RWPE1 (cell line): ENCODE measurements at regions not wholly inside any gene's neighbourhood (a gene's known extent, or its start where the extent isn't known, plus 50 kb on each side); places are given as distances from the start of the nearest gene placed in this dataset.

ENCODE experiments used
- CTCF ChIA-PET: fragments of 350-600 bp; sonication (Branson Sonifier 250); formaldehyde crosslinking; extraction: SDS; loops from one replicate; lab custom pipeline; 2021; lab: Yijun Ruan, JAX
- POLR2A ChIA-PET: fragments of 400-600 bp; formaldehyde crosslinking; extraction: SDS; loops from one replicate; lab custom pipeline; 2020; ENCODE audit warnings: antibody characterized with exemption; ENCODE audit not compliant: low non-redundant PET; lab: Yijun Ruan, JAX
- DNase-seq: peaks from one replicate; pipeline ENCODE4 v3.0.0; 2012; ENCODE audit warnings: low spot score
- H3K27ac ChIP-seq: fragments of 450-650 bp; 2 replicates; pipeline ENCODE4 v1.5.1; 2017
- CTCF ChIP-seq: fragments of 450-650 bp; conservative IDR thresholded peaks from 2 replicates; pipeline ENCODE4 v1.5.1; 2017; ENCODE audit warnings: low read depth, mild to moderate bottlenecking

- POLR2A ChIA-PET, result no interaction called here
- no peak overlapping the region for H3K27ac ChIP-seq
- CTCF ChIA-PET, result interaction anchor here (0.6 to 4.7 kb wide), 16 partner anchors 10 to 1292 kb away, joined by 3 to 75 read pairs (median 4); no protein-coding TSS in a partner anchor
- peak; percentile 40 for DNase-seq
- TF ChIP-seq CTCF, result peak; percentile 55
Measured at GRCh38 chr14:66403183-66403582, 83.0 kb upstream of the CCDC196 start.

GRCh38 chr14:66404051-66404545 lies 82.1 kb upstream of the CCDC196 start:
- CTCF ChIA-PET, result interaction anchor here (0.6 to 4.7 kb wide), 8 partner anchors 9 to 1239 kb away, joined by 4 to 75 read pairs (median 5); no protein-coding TSS in a partner anchor
- POLR2A ChIA-PET, result no interaction called here
- DNase-seq, result no peak
- no peak overlapping the region for H3K27ac ChIP-seq
- no peak for TF ChIP-seq CTCF

- ChIA-PET POLR2A (no interaction called here), CTCF (interaction anchor here (4.7 kb wide), 1 partner anchor 45 kb away, joined by 75 read pairs; no protein-coding TSS in a partner anchor)
- DNase-seq, result peak; percentile 4
- no peak for TF ChIP-seq CTCF
- no peak overlapping the region for H3K27ac ChIP-seq
Measured at GRCh38 chr14:66405158-66405557, 81.0 kb upstream of the CCDC196 start.

GRCh38 chr14:66413901-66414300 lies 72.3 kb upstream of the CCDC196 start:
- no peak overlapping the region for H3K27ac ChIP-seq
- ChIA-PET POLR2A (no interaction called here), CTCF (interaction anchor here (2.2 kb wide), 1 partner anchor 11 kb away, joined by 6 read pairs; no protein-coding TSS in a partner anchor)
- no peak for DNase-seq
- no peak for TF ChIP-seq CTCF

- DNase-seq, result no peak
- no peak overlapping the region for H3K27ac ChIP-seq
- ChIA-PET CTCF (no interaction called here), POLR2A (no interaction called here)
- no peak for TF ChIP-seq CTCF
Measured at GRCh38 chr14:66414511-66414910, 71.7 kb upstream of the CCDC196 start.

GRCh38 chr14:66420251-66421006 lies 65.7 kb upstream of the CCDC196 start:
- CTCF ChIA-PET, result no interaction called here
- TF ChIP-seq CTCF, result no peak
- POLR2A ChIA-PET, result no interaction called here
- no peak overlapping the region for H3K27ac ChIP-seq
- DNase-seq, result no peak
